WERI-Rb-1 (cell line): ENCODE measurements at regions not wholly inside any gene's neighbourhood (a gene's known extent, or its start where the extent isn't known, plus 50 kb on each side); places are given as distances from the start of the nearest gene placed in this dataset.

ENCODE experiments used
- DNase-seq: peaks from one replicate; pipeline ENCODE4 v3.0.0-alpha.2; 2020
- H3K27ac ChIP-seq: fragments of 250-450 bp; sonication (Bioruptor Pico); 2 replicates; pipeline ENCODE4 v1.5.1; 2020; ENCODE audit warnings: mild to moderate bottlenecking, moderate library complexity
- H3K27me3 ChIP-seq: fragments of 250-450 bp; sonication (Bioruptor Pico); 2 replicates; pipeline ENCODE4 v1.5.1; 2021; ENCODE audit warnings: mild to moderate bottlenecking, low read depth, moderate library complexity; ENCODE audit not compliant: insufficient read depth, severe bottlenecking
- H3K36me3 ChIP-seq: fragments of 250-450 bp; sonication (Bioruptor Pico); 2 replicates; pipeline ENCODE4 v1.5.1; 2020; ENCODE audit warnings: mild to moderate bottlenecking, moderate library complexity
- H3K4me3 ChIP-seq: 2 replicates; pipeline ENCODE4 v1.5.1; 2011; ENCODE audit warnings: low read depth, mild to moderate bottlenecking, control low read depth, low read length
- H3K9me3 ChIP-seq: fragments of 250-450 bp; sonication (Bioruptor Pico); 2 replicates; pipeline ENCODE4 v1.5.1; 2021; ENCODE audit warnings: mild to moderate bottlenecking, moderate library complexity; ENCODE audit not compliant: severe bottlenecking
- CTCF ChIP-seq: IDR thresholded peaks from 2 replicates; pipeline ENCODE4 v1.5.1; 2011; ENCODE audit warnings: low read depth, mild to moderate bottlenecking, control low read depth, inconsistent platforms, low read length

- TF ChIP-seq CTCF: no peak
- no peak for DNase-seq
- no peak overlapping the region for H3K27ac ChIP-seq
- no peaks in the 10 kb centered on the region for H3K36me3 ChIP-seq
- H3K27me3 ChIP-seq: no peaks in the 10 kb centered on the region
- H3K4me3 ChIP-seq: no peak overlapping the region
- no peaks in the 10 kb centered on the region for H3K9me3 ChIP-seq
Observed at GRCh38 chr4:27836523-27836922, 975.9 kb downstream of the STIM2 start.

GRCh38 chr4:27843776-27844175, 983.1 kb downstream of the STIM2 start:
- no peak for TF ChIP-seq CTCF
- no peak for DNase-seq
- Histone ChIP-seq H3K27ac (no peak overlapping the region), H3K9me3 (no peaks in the 10 kb centered on the region), H3K4me3 (no peak overlapping the region), H3K36me3 (no peaks in the 10 kb centered on the region), H3K27me3 (no peaks in the 10 kb centered on the region)

- H3K9me3 ChIP-seq: no peaks in the 10 kb centered on the region
- H3K4me3 ChIP-seq: no peak overlapping the region
- no peak for DNase-seq
- no peak overlapping the region for H3K27ac ChIP-seq
- no peaks in the 10 kb centered on the region for H3K27me3 ChIP-seq
- no peak for TF ChIP-seq CTCF
- H3K36me3 ChIP-seq: no peaks in the 10 kb centered on the region
Observed at GRCh38 chr4:27844376-27844775, 983.7 kb downstream of the STIM2 start.

- no peak for DNase-seq
- no peak for TF ChIP-seq CTCF
- H3K27me3 ChIP-seq: no peaks in the 10 kb centered on the region
- no peak overlapping the region for H3K27ac ChIP-seq
- H3K9me3 ChIP-seq: no peaks in the 10 kb centered on the region
- H3K4me3 ChIP-seq: no peak overlapping the region
- no peaks in the 10 kb centered on the region for H3K36me3 ChIP-seq
Observed at GRCh38 chr4:27846951-27847350, 986.3 kb downstream of the STIM2 start.

GRCh38 chr4:27861381-27861787, 1000.7 kb downstream of the STIM2 start:
- no peaks in the 10 kb centered on the region for H3K36me3 ChIP-seq
- DNase-seq: peak; percentile 40
- H3K4me3 ChIP-seq: no peak overlapping the region
- H3K27me3 ChIP-seq: no peaks in the 10 kb centered on the region
- H3K27ac ChIP-seq: no peak overlapping the region
- H3K9me3 ChIP-seq: no peaks in the 10 kb centered on the region
- peak; percentile 64 for TF ChIP-seq CTCF

GRCh38 chr4:27861802-27862201, 1001.2 kb downstream of the STIM2 start:
- DNase-seq: no peak
- TF ChIP-seq CTCF: no peak
- Histone ChIP-seq H3K36me3 (no peaks in the 10 kb centered on the region), H3K4me3 (no peak overlapping the region), H3K9me3 (no peaks in the 10 kb centered on the region), H3K27me3 (no peaks in the 10 kb centered on the region), H3K27ac (no peak overlapping the region)
